Nephron progenitor cell (in vitro differentiated cells): ENCODE measurements at regions not wholly inside any gene's neighbourhood (a gene's known extent, or its start where the extent isn't known, plus 50 kb on each side); places are given as distances from the start of the nearest gene placed in this dataset.

Experiments used
- DNase-seq: peaks from one replicate; pipeline ENCODE4 v3.0.0; 2021
- H3K27ac Mint-ChIP-seq: 2 replicates; pipeline ENCODE4 v1.8.0; 2021; ENCODE audit warnings: mild to moderate bottlenecking, moderate library complexity, mixed read lengths
- H3K27me3 Mint-ChIP-seq: 2 replicates; pipeline ENCODE4 v1.8.0; 2021; ENCODE audit warnings: mild to moderate bottlenecking, low read depth, mixed read lengths; ENCODE audit not compliant: poor library complexity
- H3K36me3 Mint-ChIP-seq: 2 replicates; pipeline ENCODE4 v1.8.0; 2021; ENCODE audit warnings: low read depth, mixed read lengths
- H3K4me1 Mint-ChIP-seq: 2 replicates; pipeline ENCODE4 v1.8.0; 2021; ENCODE audit warnings: mixed read lengths
- H3K4me3 Mint-ChIP-seq: 2 replicates; pipeline ENCODE4 v1.8.0; 2021; ENCODE audit warnings: mild to moderate bottlenecking, moderate library complexity, mixed read lengths
- H3K9me3 Mint-ChIP-seq: 2 replicates; pipeline ENCODE4 v1.8.0; 2021; ENCODE audit warnings: mild to moderate bottlenecking, moderate library complexity, mixed read lengths
- CTCF ChIP-seq: fragments of 200-600 bp; sonication (generic); IDR thresholded peaks from 2 replicates; pipeline ENCODE4 v1.5.0; 2021; ENCODE audit warnings: antibody characterized with exemption

- TF ChIP-seq CTCF: no peak
- Mint-ChIP-seq H3K27me3 (peaks cover 4% of the 10 kb centered on the region), H3K9me3 (peaks cover 20% of the 10 kb centered on the region), H3K4me3 (no peak overlapping the region), H3K4me1 (peaks cover 8% of the 10 kb centered on the region), H3K27ac (no peak overlapping the region), H3K36me3 (peaks cover 19% of the 10 kb centered on the region)
- no peak for DNase-seq
Measured at GRCh38 chrX:129019412-129019811, 503.9 kb downstream of the SMARCA1 start.

GRCh38 chrX:129015381-129015780 lies 507.9 kb downstream of the SMARCA1 start:
- no peak for TF ChIP-seq CTCF
- no peaks in the 10 kb centered on the region for H3K36me3 Mint-ChIP-seq
- DNase-seq: no peak
- no peak overlapping the region for H3K4me3 Mint-ChIP-seq
- no peaks in the 10 kb centered on the region for H3K9me3 Mint-ChIP-seq
- H3K27ac Mint-ChIP-seq: no peak overlapping the region
- H3K4me1 Mint-ChIP-seq: peaks cover 8% of the 10 kb centered on the region
- peaks cover 4% of the 10 kb centered on the region for H3K27me3 Mint-ChIP-seq

- no peak for DNase-seq
- Mint-ChIP-seq H3K36me3 (no peaks in the 10 kb centered on the region), H3K27me3 (peaks cover 4% of the 10 kb centered on the region), H3K9me3 (no peaks in the 10 kb centered on the region), H3K4me1 (peaks cover 6% of the 10 kb centered on the region), H3K27ac (no peak overlapping the region), H3K4me3 (no peak overlapping the region)
- no peak for TF ChIP-seq CTCF
Measured at GRCh38 chrX:129013574-129013973, 509.7 kb downstream of the SMARCA1 start.

- no peak for TF ChIP-seq CTCF
- H3K36me3 Mint-ChIP-seq: no peaks in the 10 kb centered on the region
- H3K27ac Mint-ChIP-seq: no peak overlapping the region
- no peaks in the 10 kb centered on the region for H3K9me3 Mint-ChIP-seq
- no peak for DNase-seq
- no peak overlapping the region for H3K4me3 Mint-ChIP-seq
- peaks cover 17% of the 10 kb centered on the region for H3K4me1 Mint-ChIP-seq
- H3K27me3 Mint-ChIP-seq: no peaks in the 10 kb centered on the region
Measured at GRCh38 chrX:129007631-129008030, 515.7 kb downstream of the SMARCA1 start.

- H3K27me3 Mint-ChIP-seq: no peaks in the 10 kb centered on the region
- peak overlapping the region; percentile 7 for H3K27ac Mint-ChIP-seq
- H3K4me3 Mint-ChIP-seq: no peak overlapping the region
- peaks cover 17% of the 10 kb centered on the region for H3K4me1 Mint-ChIP-seq
- H3K36me3 Mint-ChIP-seq: no peaks in the 10 kb centered on the region
- H3K9me3 Mint-ChIP-seq: peaks cover 9% of the 10 kb centered on the region
- TF ChIP-seq CTCF: no peak
- no peak for DNase-seq
Measured at GRCh38 chrX:129006491-129006890, 516.8 kb downstream of the SMARCA1 start.

GRCh38 chrX:129000797-129001196 lies 522.5 kb downstream of the SMARCA1 start:
- H3K4me1 Mint-ChIP-seq: peaks cover 2% of the 10 kb centered on the region
- H3K36me3 Mint-ChIP-seq: no peaks in the 10 kb centered on the region
- no peak overlapping the region for H3K4me3 Mint-ChIP-seq
- no peak overlapping the region for H3K27ac Mint-ChIP-seq
- no peaks in the 10 kb centered on the region for H3K27me3 Mint-ChIP-seq
- H3K9me3 Mint-ChIP-seq: peaks cover 19% of the 10 kb centered on the region
- TF ChIP-seq CTCF: no peak
- no peak for DNase-seq
